OCI-LY3 (cell line): ENCODE measurements at regions not wholly inside any gene's neighbourhood (a gene's known extent, or its start where the extent isn't known, plus 50 kb on each side); places are given as distances from the start of the nearest gene placed in this dataset.

Source experiments
- CTCF ChIP-seq: fragments of 200-600, 300-600 bp; sonication (generic); IDR thresholded peaks from 2 replicates; pipeline ENCODE4 v1.5.1; 2014; ENCODE audit warnings: antibody characterized with exemption, low read length, low read depth
- EZH2phosphoT487 ChIP-seq: fragments of 200-600 bp; shearing (Covaris generic); IDR thresholded peaks from 2 replicates; pipeline ENCODE4 v1.6.1; 2018; ENCODE audit warnings: antibody characterized with exemption, mixed run types, low read depth

GRCh38 chr10:6667150-6667549 lies 87.1 kb upstream of the PRKCQ start:
- TF ChIP-seq CTCF (no peak), EZH2phosphoT487 (no peak)
